ENCODE measurements at regions not wholly inside any gene's neighbourhood (a gene's known extent, or its start where the extent isn't known, plus 50 kb on each side); places are given as distances from the start of the nearest gene placed in this dataset.
"Not testable (repeated sequence)": the region's sequence is repeated elsewhere in the genome, so short reads cannot be mapped to it uniquely, and the experiment has no call there.

DNA sequence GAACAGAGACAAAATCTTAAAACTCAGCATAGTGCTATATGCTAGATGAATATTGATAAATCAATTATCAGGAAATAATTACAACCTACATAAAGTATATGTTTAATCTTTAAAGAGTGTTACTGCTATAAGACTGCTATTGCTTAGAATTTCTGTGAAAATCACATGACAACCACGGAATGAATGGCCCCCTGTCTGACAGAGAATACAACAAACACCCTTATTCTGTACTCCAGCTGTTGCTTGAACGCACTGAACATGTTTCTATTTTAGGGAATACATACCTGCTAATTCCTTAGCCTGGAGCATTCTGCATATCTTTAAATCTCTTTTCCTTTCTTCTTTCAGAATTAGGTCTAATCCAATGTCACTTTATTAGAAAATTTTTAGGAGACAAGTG, 452.4 kb upstream of the PHF14 start:
- Histone ChIP-seq H3K27me3 (replicated peaks) (no peaks in the 10 kb centered on the region), H3K27ac (no peak overlapping the region), H3K36me3 (no peaks in the 10 kb centered on the region), H3K4me3 (no peak overlapping the region), H3K4me1 (replicated peaks) (no peaks in the 10 kb centered on the region), H3K9me3 (replicated peaks) (no peaks in the 10 kb centered on the region)
- no peak for DNase-seq (ENCODE audit: low read depth in 1 of 2, low spot score in 2 of 2)

DNA sequence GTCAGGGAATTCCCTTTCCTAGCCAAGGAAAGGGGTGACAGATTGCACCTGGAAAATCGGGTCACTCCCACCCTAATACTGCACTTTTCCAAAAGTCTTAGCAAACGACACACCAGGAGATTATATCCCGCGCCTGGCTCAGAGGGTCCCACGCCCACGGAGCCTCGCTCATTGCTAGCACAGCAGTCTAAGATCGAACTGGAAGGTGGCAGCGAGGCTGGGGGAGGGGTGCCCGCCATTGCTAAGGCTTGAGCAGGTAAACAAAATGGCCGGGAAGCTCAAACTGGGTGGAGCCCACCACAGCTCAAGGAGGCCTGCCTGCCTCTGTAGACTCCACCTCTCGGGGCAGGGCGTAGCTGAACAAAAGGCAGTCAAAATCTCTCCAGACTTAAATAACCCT, 440.2 kb upstream of the PHF14 start:
- not testable (repeated sequence) for DNase-seq (ENCODE audit: low read depth in 1 of 2, low spot score in 2 of 2); H3K27me3 ChIP-seq (replicated peaks); H3K4me3 ChIP-seq; H3K4me1 ChIP-seq (replicated peaks); H3K36me3 ChIP-seq; H3K27ac ChIP-seq; H3K9me3 ChIP-seq (replicated peaks)

DNA sequence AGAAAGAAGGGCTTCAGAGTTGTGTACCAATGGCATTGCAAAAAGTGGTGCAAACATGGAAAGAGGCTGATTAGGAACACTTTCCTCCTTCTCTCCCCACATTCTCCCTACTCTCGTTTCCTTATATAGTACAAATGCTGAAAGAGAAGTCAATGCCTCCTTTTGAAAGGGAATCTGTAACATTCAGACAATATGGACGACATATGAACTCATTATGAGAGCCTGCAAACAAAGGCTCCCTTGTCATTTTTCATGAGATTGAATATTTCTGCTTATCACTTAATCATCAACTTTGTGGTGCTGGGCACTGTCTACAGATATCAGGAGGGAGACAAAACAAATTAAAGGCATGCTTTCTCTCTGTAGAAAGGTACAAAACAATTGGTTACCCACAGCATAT, 437.1 kb upstream of the PHF14 start:
- H3K27ac ChIP-seq, result no peak overlapping the region
- H3K4me1 ChIP-seq (replicated peaks), result no peaks in the 10 kb centered on the region
- no peaks in the 10 kb centered on the region for H3K9me3 ChIP-seq (replicated peaks)
- no peaks in the 10 kb centered on the region for H3K27me3 ChIP-seq (replicated peaks)
- no peaks in the 10 kb centered on the region for H3K36me3 ChIP-seq
- H3K4me3 ChIP-seq, result no peak overlapping the region
- DNase-seq (ENCODE audit: low read depth in 1 of 2, low spot score in 2 of 2), result no peak

DNA sequence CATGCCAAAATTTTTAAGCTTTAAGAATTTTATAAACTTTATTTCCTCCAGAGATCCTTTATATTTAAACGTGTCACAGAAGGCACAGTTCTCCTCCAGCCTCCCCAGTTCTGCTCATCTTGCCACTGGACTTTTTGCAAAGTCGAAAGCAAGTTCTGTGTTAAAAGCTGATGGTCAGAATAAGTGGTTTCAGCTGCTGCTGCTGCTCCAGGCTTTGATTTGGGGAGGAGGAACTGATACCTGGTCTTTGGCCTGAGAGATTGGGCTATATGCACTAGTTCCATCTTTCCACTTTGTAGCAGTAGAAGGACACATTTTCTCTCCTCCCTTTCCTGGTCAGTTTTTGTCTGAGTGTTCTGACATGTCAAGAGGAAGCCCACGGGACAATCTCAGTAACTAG, 435.9 kb upstream of the PHF14 start:
- Histone ChIP-seq H3K27ac (no peak overlapping the region), H3K4me3 (no peak overlapping the region), H3K27me3 (replicated peaks) (no peaks in the 10 kb centered on the region), H3K4me1 (replicated peaks) (no peaks in the 10 kb centered on the region), H3K9me3 (replicated peaks) (no peaks in the 10 kb centered on the region), H3K36me3 (no peaks in the 10 kb centered on the region)
- no peak for DNase-seq (ENCODE audit: low read depth in 1 of 2, low spot score in 2 of 2)

DNA sequence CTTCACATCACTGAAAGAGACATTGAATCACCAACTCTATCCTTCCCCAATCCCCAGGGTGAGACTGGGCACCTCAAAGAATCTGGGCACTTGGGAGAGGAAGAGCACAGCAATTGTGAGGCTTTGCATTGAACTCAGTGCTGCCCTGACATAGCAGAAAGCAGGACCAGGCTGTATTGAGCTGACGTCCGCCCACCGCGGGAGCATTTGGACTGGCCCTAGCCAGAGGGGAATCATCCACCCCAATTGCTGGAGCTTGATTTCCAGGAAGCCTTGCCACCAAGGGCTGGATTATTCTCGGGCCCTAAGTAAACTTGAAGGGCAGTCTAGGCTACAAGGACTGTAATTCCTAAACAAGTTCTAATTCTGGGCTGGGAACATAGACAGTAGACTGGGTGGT, 416.3 kb upstream of the PHF14 start:
- Histone ChIP-seq H3K27me3 (replicated peaks) (no peaks in the 10 kb centered on the region), H3K27ac (no peak overlapping the region)
- DNase-seq (ENCODE audit: low read depth in 1 of 2, low spot score in 2 of 2), result no peak

DNA sequence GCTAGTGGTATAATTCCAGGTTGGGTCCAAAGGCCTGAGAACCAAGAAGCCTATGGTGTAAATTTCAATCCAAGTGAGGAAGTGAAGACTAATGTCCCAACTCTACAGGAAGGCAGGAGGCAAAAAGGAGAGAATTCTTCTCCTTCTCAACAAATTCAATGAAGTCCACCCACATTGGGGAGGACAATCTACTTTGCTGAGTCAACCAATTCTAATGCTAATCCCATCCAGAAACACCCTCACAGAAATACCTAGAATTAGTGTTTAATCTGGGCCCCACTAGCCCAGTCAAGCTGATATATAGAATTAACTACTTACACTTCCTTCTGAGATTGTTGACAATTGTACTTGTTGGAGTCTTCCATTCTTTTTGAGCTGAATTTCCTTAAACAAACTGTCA, 413.2 kb upstream of the PHF14 start:
- H3K9me3 ChIP-seq (replicated peaks), result no peaks in the 10 kb centered on the region
- DNase-seq (ENCODE audit: low read depth in 1 of 2, low spot score in 2 of 2), result no peak
- no peaks in the 10 kb centered on the region for H3K27me3 ChIP-seq (replicated peaks)
- H3K27ac ChIP-seq, result no peak overlapping the region
- H3K4me3 ChIP-seq, result no peak overlapping the region
- H3K4me1 ChIP-seq (replicated peaks), result no peaks in the 10 kb centered on the region
- H3K36me3 ChIP-seq, result no peaks in the 10 kb centered on the region

More for the DNA sequence above, 416.3 kb upstream of the PHF14 start:
- Histone ChIP-seq H3K9me3 (replicated peaks) (no peaks in the 10 kb centered on the region), H3K4me3 (no peak overlapping the region), H3K36me3 (no peaks in the 10 kb centered on the region), H3K4me1 (replicated peaks) (no peaks in the 10 kb centered on the region)

DNA sequence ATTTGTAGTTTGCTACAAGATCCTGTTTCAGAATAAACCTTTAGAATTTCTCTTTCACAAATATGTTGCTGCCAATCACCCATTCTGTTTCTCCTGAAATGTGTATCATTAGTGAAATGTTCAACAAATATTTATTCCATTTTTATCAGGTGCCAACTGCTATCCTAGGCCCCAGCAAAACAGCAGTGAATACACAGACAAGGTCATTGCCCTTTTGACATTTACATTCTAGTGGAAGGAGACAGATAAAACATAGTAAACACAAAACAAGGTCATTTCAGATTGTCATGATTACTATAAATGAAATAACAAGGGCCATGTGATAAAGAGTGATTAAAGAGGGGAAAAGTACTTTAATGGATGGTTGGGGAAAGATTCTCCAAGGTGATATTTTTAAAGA, 404.8 kb upstream of the PHF14 start:
- Histone ChIP-seq H3K36me3 (no peaks in the 10 kb centered on the region), H3K9me3 (replicated peaks) (no peaks in the 10 kb centered on the region), H3K4me1 (replicated peaks) (no peaks in the 10 kb centered on the region), H3K27ac (no peak overlapping the region), H3K4me3 (no peak overlapping the region), H3K27me3 (replicated peaks) (no peaks in the 10 kb centered on the region)
- no peak for DNase-seq (ENCODE audit: low read depth in 1 of 2, low spot score in 2 of 2)

DNA sequence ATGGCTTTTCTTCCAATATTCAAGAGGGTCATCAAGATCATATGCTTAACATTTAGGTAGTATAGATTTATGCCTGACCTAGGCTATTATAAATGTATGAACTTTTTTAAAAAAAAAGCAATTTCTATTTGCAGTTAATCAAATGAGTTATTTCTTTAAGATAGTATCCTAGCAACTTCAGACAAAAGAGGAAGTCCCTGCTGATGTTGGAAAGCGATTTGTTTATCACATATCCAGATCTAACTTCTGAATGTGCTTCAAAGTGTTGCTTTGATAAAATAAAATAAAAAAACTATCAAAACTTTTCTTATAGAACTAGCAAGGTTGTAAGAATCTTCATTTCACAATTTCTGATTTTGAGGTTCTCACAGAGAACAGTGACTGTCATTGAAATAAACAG, 401.9 kb upstream of the PHF14 start:
- no peaks in the 10 kb centered on the region for H3K36me3 ChIP-seq

DNA sequence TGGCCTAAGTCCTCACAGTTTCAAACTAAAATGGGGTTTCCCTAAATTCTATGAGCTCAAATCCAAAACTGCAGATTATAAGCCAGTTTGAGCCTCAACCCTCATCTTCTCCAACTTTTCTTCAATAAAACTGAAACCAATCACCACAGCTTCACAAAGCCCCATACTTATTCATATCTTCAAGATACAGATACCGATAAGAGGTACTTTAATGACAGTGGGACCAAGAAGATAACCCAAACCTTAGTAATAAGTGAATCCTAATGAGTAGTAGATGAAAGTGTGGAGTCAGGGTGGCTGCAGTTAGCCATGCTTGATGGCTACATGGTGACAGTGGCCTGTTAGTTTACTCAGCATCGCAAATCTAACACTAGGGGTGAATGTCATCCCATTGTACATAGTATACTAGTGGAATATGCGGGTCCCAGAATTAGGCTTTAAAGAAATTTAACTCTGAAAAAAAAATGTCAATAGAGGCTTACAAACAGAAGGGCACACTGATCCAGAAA, 395.8 kb upstream of the PHF14 start:
- Histone ChIP-seq H3K27me3 (replicated peaks) (no peaks in the 10 kb centered on the region), H3K4me3 (no peak overlapping the region), H3K27ac (no peak overlapping the region), H3K4me1 (replicated peaks) (no peaks in the 10 kb centered on the region), H3K9me3 (replicated peaks) (no peaks in the 10 kb centered on the region), H3K36me3 (no peaks in the 10 kb centered on the region)
- DNase-seq (ENCODE audit: low read depth in 1 of 2, low spot score in 2 of 2), result no peak

More for the DNA sequence above, 401.9 kb upstream of the PHF14 start:
- no peaks in the 10 kb centered on the region for H3K9me3 ChIP-seq (replicated peaks)
- H3K27ac ChIP-seq, result no peak overlapping the region
- no peak for DNase-seq (ENCODE audit: low read depth in 1 of 2, low spot score in 2 of 2)
- H3K4me3 ChIP-seq, result no peak overlapping the region
- no peaks in the 10 kb centered on the region for H3K27me3 ChIP-seq (replicated peaks)
- no peaks in the 10 kb centered on the region for H3K4me1 ChIP-seq (replicated peaks)

DNA sequence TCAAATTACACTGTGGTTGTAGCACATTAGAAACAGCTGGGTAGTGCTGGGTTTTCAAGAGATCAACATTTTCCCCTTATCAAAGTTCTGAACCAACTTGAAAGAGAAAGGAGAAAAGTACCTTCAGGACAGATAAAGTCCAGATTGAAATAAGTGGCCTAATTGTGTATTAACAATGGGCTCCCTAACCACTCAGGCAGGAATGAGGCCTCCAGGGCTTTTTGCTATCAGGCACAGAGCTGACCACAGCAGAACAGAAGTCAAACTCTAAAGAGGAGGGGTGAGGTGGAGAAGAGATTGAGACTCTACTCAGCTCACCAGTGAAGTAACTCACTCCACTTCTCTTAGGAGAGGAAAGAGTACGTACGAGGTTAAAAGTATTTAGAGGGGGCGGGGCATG, 394.1 kb upstream of the PHF14 start:
- no peaks in the 10 kb centered on the region for H3K27me3 ChIP-seq (replicated peaks)
- no peaks in the 10 kb centered on the region for H3K4me1 ChIP-seq (replicated peaks)
- no peaks in the 10 kb centered on the region for H3K9me3 ChIP-seq (replicated peaks)
- H3K36me3 ChIP-seq, result no peaks in the 10 kb centered on the region
- no peak overlapping the region for H3K27ac ChIP-seq
- no peak for DNase-seq (ENCODE audit: low read depth in 1 of 2, low spot score in 2 of 2)
- no peak overlapping the region for H3K4me3 ChIP-seq

DNA sequence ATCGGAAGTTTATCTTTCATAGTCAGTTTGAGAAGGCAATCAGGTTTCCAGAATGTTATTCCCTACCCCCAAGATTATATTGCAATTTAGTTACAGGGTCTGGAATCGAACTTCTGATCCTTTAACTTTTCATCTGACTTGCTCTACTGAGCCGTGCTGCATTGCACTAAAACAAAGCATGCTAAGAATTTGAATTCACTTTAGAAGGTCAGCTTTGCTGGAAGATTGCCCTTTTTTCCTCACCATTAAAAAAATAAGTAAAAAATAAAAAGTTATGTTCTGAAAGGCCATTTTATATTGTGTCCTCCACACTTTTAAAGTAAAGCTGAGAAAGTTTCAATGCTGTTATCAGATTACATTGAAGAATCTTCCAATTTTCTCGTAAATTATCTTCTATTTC, 388.8 kb upstream of the PHF14 start:
- H3K27me3 ChIP-seq (replicated peaks), result no peaks in the 10 kb centered on the region
- no peaks in the 10 kb centered on the region for H3K4me1 ChIP-seq (replicated peaks)
- no peaks in the 10 kb centered on the region for H3K9me3 ChIP-seq (replicated peaks)
- H3K36me3 ChIP-seq, result no peaks in the 10 kb centered on the region
- no peak overlapping the region for H3K27ac ChIP-seq
- DNase-seq (ENCODE audit: low read depth in 1 of 2, low spot score in 2 of 2), result no peak
- no peak overlapping the region for H3K4me3 ChIP-seq

DNA sequence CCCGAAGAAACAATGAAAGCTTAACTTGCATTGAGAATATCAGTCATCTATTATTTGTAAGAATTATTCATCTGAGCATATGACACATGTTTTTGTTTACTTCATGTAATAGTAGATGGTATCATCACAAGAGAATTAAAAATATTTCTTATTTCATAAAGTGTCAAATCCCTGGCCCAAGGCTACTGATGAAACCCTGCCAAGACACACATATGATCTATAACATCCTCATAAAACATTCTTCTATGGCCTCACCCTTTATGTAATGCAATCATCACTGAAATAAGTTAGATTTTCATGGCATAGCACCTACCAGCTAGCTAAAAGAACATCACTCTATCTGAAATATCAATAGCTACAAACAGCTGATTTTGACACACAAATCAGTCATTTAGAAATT, 385.6 kb upstream of the PHF14 start:
- Histone ChIP-seq H3K27me3 (replicated peaks) (no peaks in the 10 kb centered on the region), H3K27ac (no peak overlapping the region), H3K36me3 (no peaks in the 10 kb centered on the region), H3K4me3 (no peak overlapping the region), H3K9me3 (replicated peaks) (no peaks in the 10 kb centered on the region), H3K4me1 (replicated peaks) (no peaks in the 10 kb centered on the region)
- no peak for DNase-seq (ENCODE audit: low read depth in 1 of 2, low spot score in 2 of 2)

DNA sequence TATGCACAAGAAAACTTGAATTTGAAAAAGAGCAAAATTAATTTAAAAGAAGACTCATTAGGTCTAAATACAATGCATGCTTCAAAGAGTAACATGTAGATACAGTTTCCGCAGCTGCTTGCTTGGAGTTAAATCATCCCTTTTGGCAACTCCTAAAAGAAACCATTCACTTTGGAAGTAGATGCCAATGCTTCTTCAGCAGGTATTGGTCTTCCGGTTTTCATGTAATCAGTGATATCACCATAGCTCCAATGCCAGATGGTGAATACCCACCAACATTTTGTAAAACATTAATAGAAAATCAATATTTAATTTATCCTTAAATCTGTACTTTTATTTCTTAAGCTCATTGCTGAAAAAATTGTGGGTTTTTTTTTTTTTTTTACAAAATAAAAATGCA, 381.1 kb upstream of the PHF14 start:
- no peaks in the 10 kb centered on the region for H3K36me3 ChIP-seq
- H3K27ac ChIP-seq, result no peak overlapping the region
- no peaks in the 10 kb centered on the region for H3K9me3 ChIP-seq (replicated peaks)
- no peaks in the 10 kb centered on the region for H3K27me3 ChIP-seq (replicated peaks)
- H3K4me3 ChIP-seq, result no peak overlapping the region
- DNase-seq (ENCODE audit: low read depth in 1 of 2, low spot score in 2 of 2), result no peak
- H3K4me1 ChIP-seq (replicated peaks), result no peaks in the 10 kb centered on the region

DNA sequence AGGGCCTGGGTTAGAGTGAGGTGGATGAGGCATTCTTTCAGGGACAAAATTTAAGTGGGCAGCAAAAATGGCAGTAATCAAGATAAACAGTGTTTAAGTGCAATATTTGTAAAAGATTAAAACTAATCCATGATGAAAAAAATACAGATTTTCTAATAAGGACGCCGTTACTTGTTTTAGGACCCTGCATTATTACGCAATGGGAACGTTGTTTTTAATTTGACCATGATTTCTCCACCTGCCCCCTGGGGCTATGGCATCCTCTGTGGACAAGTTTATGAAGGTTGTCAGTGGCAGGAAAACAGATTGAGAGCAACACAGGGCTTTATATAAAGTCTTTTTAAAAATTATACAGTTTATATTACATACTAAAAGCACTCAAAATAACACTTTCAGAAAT, 380.6 kb upstream of the PHF14 start:
- no peak for DNase-seq (ENCODE audit: low read depth in 1 of 2, low spot score in 2 of 2)
- H3K27me3 ChIP-seq (replicated peaks), result no peaks in the 10 kb centered on the region
- no peaks in the 10 kb centered on the region for H3K9me3 ChIP-seq (replicated peaks)
- no peak overlapping the region for H3K27ac ChIP-seq
- no peaks in the 10 kb centered on the region for H3K4me1 ChIP-seq (replicated peaks)
- no peaks in the 10 kb centered on the region for H3K36me3 ChIP-seq
- no peak overlapping the region for H3K4me3 ChIP-seq

DNA sequence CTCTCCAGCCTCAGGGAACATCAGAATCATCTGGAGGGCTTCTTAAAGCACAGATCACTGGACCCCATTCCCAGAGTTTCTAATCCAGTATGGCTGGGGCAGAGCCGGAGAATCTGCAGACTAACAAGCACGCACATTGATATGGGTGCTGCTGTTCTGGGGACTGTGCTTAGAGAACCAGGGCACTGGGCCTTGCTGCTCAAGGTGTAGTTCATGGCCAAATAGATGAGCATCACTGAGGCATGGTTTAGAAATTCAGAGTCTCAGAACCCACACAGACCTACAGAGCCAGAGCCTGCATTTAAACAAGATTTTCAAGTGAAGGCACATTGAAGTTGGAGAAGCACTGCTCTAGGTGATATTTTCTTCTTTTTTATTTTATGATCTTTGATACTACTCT, 376.8 kb upstream of the PHF14 start:
- Histone ChIP-seq H3K4me1 (replicated peaks) (no peaks in the 10 kb centered on the region), H3K27me3 (replicated peaks) (no peaks in the 10 kb centered on the region), H3K9me3 (replicated peaks) (no peaks in the 10 kb centered on the region), H3K27ac (no peak overlapping the region), H3K36me3 (no peaks in the 10 kb centered on the region), H3K4me3 (no peak overlapping the region)
- no peak for DNase-seq (ENCODE audit: low read depth in 1 of 2, low spot score in 2 of 2)

Measured in SJSA1 (cell line).